Loucy (cell line): ENCODE measurements at regions not wholly inside any gene's neighbourhood (a gene's known extent, or its start where the extent isn't known, plus 50 kb on each side); places are given as distances from the start of the nearest gene placed in this dataset.

Experiments used
- H2AFZ ChIP-seq: fragments of 200-600 bp; sonication (generic); 2 replicates; pipeline ENCODE4 v1.6.0; 2016; ENCODE audit warnings: antibody characterized with exemption, mild to moderate bottlenecking, low read length, moderate library complexity
- H3F3A ChIP-seq: fragments of 200-600 bp; 2 replicates; pipeline ENCODE4 v1.6.0; 2016; ENCODE audit warnings: antibody characterized with exemption, low read depth, mild to moderate bottlenecking
- H3K27me3 ChIP-seq: fragments of 200-600 bp; sonication (generic); 2 replicates; pipeline ENCODE4 v1.6.1; 2014; ENCODE audit warnings: low read length, mild to moderate bottlenecking; ENCODE audit not compliant: insufficient read depth, poor library complexity, severe bottlenecking
- H3K36me3 ChIP-seq: fragments of 200-600 bp; sonication (generic); 2 replicates; pipeline ENCODE4 v1.6.1; 2016; ENCODE audit warnings: low read length; ENCODE audit not compliant: insufficient read depth
- H3K4me1 ChIP-seq: fragments of 200-600 bp; sonication (generic); 2 replicates; pipeline ENCODE4 v1.5.1; 2014; ENCODE audit warnings: low read length, mild to moderate bottlenecking; ENCODE audit not compliant: insufficient read depth, poor library complexity, severe bottlenecking
- H3K4me2 ChIP-seq: fragments of 200-600 bp; sonication (generic); 2 replicates; pipeline ENCODE4 v1.6.0; 2014; ENCODE audit warnings: antibody characterized with exemption, low read length, low read depth, mild to moderate bottlenecking; ENCODE audit not compliant: poor library complexity, severe bottlenecking
- H3K4me3 ChIP-seq: fragments of 200-600 bp; sonication (generic); 2 replicates; pipeline ENCODE4 v1.5.1; 2014; ENCODE audit warnings: low read length, mild to moderate bottlenecking, mixed read lengths; ENCODE audit not compliant: poor library complexity, severe bottlenecking
- H3K79me2 ChIP-seq: fragments of 200-600 bp; sonication (generic); 2 replicates; pipeline ENCODE4 v1.6.1; 2014; ENCODE audit warnings: low read length; ENCODE audit not compliant: insufficient read depth
- H3K9ac ChIP-seq: fragments of 200-600 bp; sonication (generic); 2 replicates; pipeline ENCODE4 v1.6.0; 2014; ENCODE audit warnings: mild to moderate bottlenecking, low read depth, low read length, moderate library complexity; ENCODE audit not compliant: poor library complexity, severe bottlenecking
- H3K9me2 ChIP-seq: fragments of 200-600 bp; sonication (generic); replicated peaks from 2 replicates; pipeline ENCODE4 v1.6.1; 2016; ENCODE audit warnings: low read depth, low read length, mixed read lengths
- H3K9me3 ChIP-seq: fragments of 200-600 bp; sonication (generic); 2 replicates; pipeline ENCODE4 v1.6.1; 2014; ENCODE audit warnings: mild to moderate bottlenecking, antibody characterized with exemption, low read length, low read depth; ENCODE audit not compliant: insufficient read depth
- H4K20me1 ChIP-seq: fragments of 200-600 bp; sonication (generic); 2 replicates; pipeline ENCODE4 v1.6.0; 2014; ENCODE audit warnings: antibody characterized with exemption, low read length, mild to moderate bottlenecking; ENCODE audit not compliant: insufficient read depth, poor library complexity, severe bottlenecking
- EZH2phosphoT487 ChIP-seq: fragments of 200-600 bp; IDR thresholded peaks from 2 replicates; pipeline ENCODE4 v1.6.1; 2018; ENCODE audit warnings: antibody characterized with exemption, mild to moderate bottlenecking, moderate library complexity, borderline replicate concordance
- TF ChIP-seq, protein P1 (sequence below): fragments of 200-600 bp; sonication (generic); conservative IDR thresholded peaks from 2 replicates; pipeline ENCODE4 v1.5.1; 2014; ENCODE audit warnings: mild to moderate bottlenecking, antibody characterized with exemption, low read length

- Histone ChIP-seq H3K4me2 (no peak overlapping the region), H3K36me3 (no peaks in the 10 kb centered on the region), H4K20me1 (no peaks in the 10 kb centered on the region), H3K9ac (no peak overlapping the region), H3F3A (no peaks in the 10 kb centered on the region), H3K27me3 (no peaks in the 10 kb centered on the region), H3K4me1 (no peaks in the 10 kb centered on the region), H3K4me3 (no peak overlapping the region), H3K9me3 (no peaks in the 10 kb centered on the region), H2AFZ (no peak overlapping the region), H3K79me2 (no peaks in the 10 kb centered on the region), H3K9me2 (0 out of 2 replicates have a peak, but pooled peaks cover 1% of the 10 kb centered on the region)
- TF ChIP-seq, protein P1, sequence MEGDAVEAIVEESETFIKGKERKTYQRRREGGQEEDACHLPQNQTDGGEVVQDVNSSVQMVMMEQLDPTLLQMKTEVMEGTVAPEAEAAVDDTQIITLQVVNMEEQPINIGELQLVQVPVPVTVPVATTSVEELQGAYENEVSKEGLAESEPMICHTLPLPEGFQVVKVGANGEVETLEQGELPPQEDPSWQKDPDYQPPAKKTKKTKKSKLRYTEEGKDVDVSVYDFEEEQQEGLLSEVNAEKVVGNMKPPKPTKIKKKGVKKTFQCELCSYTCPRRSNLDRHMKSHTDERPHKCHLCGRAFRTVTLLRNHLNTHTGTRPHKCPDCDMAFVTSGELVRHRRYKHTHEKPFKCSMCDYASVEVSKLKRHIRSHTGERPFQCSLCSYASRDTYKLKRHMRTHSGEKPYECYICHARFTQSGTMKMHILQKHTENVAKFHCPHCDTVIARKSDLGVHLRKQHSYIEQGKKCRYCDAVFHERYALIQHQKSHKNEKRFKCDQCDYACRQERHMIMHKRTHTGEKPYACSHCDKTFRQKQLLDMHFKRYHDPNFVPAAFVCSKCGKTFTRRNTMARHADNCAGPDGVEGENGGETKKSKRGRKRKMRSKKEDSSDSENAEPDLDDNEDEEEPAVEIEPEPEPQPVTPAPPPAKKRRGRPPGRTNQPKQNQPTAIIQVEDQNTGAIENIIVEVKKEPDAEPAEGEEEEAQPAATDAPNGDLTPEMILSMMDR = no peak
Measured at GRCh38 chr3:73874606-73875369, 250.0 kb upstream of the PDZRN3 start.

GRCh38 chr3:73874161-73874560 lies 249.4 kb upstream of the PDZRN3 start:
- Histone ChIP-seq H4K20me1 (no peaks in the 10 kb centered on the region), H3K4me3 (no peak overlapping the region)

DNA sequence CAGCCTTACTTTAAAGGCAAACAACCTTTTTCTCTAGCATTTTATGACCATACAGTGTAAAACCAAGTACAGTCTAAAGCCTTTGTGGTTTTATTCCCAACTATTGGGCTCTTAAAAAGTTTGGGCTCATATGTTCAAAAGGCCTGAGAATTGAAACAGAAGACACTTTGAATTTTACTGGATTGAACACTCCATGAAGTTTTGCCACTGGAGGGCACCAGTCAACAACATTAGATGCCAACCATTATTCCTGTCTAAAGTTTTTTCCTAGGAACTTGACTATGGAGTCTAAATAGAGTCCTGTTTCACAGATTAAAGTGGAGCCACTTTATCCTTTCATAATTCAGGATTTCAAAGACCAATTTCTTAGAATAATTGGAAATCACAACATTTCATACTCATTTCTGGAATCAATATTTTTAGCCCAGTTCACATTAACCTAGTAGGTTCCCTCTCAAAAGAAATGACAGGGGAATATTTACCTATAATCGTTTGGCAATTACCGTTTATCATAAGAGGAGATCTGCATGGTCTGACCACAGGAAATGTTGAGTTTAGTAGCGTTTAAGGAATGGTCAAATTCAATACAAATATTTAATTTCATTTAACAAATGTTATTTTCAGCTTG lies 244.1 kb upstream of the PDZRN3 start:
- Histone ChIP-seq H3K9me3 (no peaks in the 10 kb centered on the region), H3K4me1 (no peaks in the 10 kb centered on the region), H3K4me3 (no peak overlapping the region), H3F3A (no peaks in the 10 kb centered on the region), H3K4me2 (no peak overlapping the region), H3K79me2 (no peaks in the 10 kb centered on the region), H3K9me2 (no peaks in the 10 kb centered on the region), H3K36me3 (no peaks in the 10 kb centered on the region), H2AFZ (peak overlapping the region; percentile 9; the same call in 1 of the 2 replicates), H3K27me3 (no peaks in the 10 kb centered on the region), H3K9ac (no peak overlapping the region), H4K20me1 (no peaks in the 10 kb centered on the region)
- TF ChIP-seq, protein P1 = peak; percentile 69
- no peak for TF ChIP-seq EZH2phosphoT487

More at GRCh38 chr3:73874161-73874560, 249.4 kb upstream of the PDZRN3 start:
- H3K9me3 ChIP-seq = no peaks in the 10 kb centered on the region
- no peak overlapping the region for H3K9ac ChIP-seq
- H3K9me2 ChIP-seq = no peaks in the 10 kb centered on the region
- no peaks in the 10 kb centered on the region for H3F3A ChIP-seq
- no peaks in the 10 kb centered on the region for H3K27me3 ChIP-seq
- H2AFZ ChIP-seq = no peak overlapping the region
- H3K4me2 ChIP-seq = no peak overlapping the region
- no peaks in the 10 kb centered on the region for H3K79me2 ChIP-seq
- H3K4me1 ChIP-seq = no peaks in the 10 kb centered on the region
- TF ChIP-seq EZH2phosphoT487 = no peak
- TF ChIP-seq, protein P1 = no peak
- H3K36me3 ChIP-seq = no peaks in the 10 kb centered on the region
